NCI-H510A (cell line): ENCODE measurements at regions not wholly inside any gene's neighbourhood (a gene's known extent, or its start where the extent isn't known, plus 50 kb on each side); places are given as distances from the start of the nearest gene placed in this dataset.

Experiments
- DNase-seq: peaks from one replicate; lab custom pipeline; 2025; lab: John Stamatoyannopoulos, UW

DNA sequence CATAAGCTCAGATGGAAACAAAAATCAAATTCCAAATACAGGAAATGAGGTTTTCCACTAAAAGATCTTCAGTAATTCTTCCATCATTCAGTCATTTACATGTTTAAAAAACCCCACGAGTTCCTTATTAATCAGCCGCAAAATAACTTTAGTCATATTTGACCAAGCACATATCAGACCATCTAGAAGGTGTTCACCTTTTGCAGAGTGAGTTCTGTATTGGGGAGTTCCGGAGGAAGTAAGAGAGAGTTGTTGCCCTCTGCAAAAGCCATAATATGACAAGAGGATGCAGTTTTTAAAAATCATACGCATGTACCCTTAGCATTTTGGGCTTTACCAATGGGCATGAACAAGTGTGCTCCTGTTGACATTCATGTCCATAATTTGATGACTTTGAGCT lies 61.6 kb downstream of the CCR1 start:
- DNase-seq, result no peak

- no peak for DNase-seq
Measured at GRCh38 chr3:46146021-46146420, 62.1 kb downstream of the CCR1 start.

DNA sequence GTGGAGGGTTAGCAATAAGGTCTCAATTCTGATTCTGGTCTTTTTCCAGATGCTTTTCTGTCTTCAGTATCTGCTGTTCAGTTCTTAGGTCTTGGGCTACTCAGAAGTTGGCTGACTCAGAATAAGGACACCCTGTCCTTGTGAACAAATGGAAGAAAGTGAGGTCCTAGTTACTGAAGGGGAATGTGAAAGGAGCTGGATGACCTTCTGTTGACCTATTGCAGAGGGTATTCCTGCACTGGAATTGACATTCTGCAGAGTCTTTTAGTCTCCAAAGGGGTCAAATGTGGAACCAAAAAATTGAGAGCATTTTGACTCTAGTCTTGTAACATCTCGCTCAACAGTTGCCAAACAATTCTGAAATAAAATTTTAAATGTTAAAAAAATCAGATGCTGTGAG lies 63.0 kb downstream of the CCR1 start:
- no peak for DNase-seq

GRCh38 chr3:46143951-46144473 lies 64.1 kb downstream of the CCR1 start:
- no peak for DNase-seq

DNA sequence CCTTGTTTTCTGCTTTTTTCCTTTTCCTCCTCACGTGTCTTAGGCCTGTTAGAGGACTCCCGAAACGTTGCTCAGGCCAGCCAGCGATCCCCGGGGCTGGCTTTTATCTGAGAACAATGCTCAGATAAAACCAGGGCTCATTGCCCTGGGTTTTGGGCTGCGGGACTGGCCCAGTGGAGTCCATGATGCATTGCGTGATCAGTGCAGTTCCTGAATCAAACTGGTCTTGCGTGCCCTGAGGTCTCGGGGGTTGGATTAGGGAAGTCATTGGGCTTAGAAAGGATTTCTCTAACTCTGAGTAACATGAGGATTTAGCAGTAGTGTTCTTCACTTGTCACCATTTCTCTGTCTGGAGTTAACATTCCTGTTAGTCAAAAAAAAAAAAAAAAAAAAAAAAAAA lies 66.3 kb downstream of the CCR1 start:
- no peak for DNase-seq

GRCh38 chr3:46138581-46138980 lies 69.5 kb downstream of the CCR1 start:
- no peak for DNase-seq

- DNase-seq, result no peak
Measured at GRCh38 chr3:46135475-46135874, 72.6 kb downstream of the CCR1 start.

DNA sequence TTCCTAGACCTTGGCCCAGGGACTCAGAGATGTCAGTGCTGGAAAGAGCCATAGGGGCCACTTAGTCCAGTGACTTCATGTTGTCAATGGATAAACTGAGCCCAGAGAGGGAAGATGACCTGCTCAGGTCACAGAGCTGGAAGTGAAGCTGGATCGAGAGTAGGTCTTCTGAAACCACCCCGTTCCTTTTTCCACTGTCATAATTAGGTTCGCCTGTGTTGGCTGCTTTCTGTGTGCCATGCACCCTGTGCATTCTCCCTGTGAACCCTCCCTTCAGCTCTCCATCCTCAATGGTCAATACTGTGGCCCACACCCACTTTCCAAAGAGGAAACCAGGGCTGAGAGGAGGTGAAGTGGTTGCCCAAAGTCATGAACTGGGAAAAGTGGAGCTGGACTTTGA lies 74.8 kb downstream of the CCR1 start:
- no peak for DNase-seq

DNA sequence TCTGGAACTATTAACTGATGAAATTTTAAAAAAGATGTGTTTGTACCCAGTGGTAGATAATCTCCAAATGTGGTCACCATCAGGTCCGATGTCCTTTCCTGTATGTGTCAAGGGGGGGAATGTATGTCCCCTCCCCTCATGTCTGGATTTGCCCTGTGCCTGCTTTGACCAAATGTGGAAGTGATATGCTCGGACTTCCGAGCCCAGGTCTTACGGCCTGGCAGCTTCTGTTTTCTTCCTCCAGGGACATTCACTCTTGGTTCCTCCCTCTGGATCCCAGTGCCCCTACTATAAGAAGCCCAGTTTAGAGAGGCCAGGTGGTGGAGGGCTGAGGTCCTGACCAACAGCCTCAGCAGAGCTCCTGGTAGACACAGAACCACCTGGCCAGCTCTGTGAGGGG lies 75.5 kb downstream of the CCR1 start:
- no peak for DNase-seq

- no peak for DNase-seq
Measured at GRCh38 chr3:46131884-46132450, 76.1 kb downstream of the CCR1 start.

DNA sequence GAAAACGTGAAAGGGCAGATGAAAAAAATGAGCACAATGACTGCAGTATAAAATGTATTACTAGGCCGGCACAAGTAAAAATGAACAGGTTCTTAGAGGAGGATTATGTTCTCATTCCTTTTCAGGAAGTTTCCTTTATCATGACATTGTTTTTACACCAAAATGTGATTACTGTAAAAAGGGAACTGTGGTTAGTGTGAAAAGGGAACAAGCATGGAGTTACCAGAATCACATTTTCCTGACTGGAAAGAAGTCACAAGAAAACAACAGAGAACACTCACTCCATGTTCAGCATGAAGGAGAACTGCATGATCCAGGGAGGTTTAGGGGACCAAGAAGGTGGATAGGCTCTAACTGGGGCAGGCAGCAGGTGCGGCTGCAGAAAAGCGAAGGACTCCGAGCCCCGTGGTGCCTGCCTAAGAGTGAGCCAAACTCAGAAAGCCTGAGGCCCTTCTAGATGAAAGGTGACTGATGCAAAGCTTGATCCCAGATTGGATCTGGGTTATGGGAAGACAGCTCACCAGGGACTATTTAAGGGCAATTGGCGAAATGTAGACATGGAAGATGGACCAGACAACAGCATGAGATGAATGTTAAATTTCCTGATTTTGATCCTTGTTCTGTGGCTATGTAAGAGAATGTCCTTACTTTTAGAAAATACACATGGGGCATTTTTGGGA lies 77.3 kb downstream of the CCR1 start:
- DNase-seq, result no peak

DNA sequence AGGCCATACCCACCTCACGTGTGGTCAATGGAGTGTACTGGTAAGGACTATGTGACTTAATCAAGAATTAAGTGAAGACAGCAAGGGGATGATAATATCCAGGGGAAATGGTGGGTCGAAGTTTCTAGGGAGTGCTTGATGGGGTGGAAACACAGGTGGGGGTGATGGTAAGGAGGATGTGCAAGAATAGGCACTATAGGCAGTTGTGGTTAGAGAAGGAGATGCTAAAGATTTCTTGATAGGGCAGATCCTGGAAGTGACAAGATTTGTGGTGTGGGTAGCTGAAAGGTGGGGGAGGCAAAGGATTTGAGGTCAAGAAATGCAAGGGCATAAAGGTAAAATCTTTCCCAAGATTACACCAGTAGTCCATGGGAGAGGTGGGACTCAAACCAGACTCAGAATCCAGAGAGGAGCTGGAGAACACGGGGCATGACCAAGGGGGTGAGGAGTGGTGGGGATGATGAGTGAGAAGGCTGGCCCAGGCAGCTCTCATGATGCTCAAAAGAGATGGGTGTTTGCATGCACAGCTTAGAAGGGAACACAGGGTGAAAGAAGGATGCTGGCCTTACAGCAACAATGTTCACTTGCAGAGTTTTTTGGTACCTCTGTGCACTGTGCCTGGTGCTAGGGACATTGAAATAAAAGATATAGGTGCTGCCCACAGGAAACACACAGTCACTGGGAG lies 78.4 kb downstream of the CCR1 start:
- no peak for DNase-seq

DNA sequence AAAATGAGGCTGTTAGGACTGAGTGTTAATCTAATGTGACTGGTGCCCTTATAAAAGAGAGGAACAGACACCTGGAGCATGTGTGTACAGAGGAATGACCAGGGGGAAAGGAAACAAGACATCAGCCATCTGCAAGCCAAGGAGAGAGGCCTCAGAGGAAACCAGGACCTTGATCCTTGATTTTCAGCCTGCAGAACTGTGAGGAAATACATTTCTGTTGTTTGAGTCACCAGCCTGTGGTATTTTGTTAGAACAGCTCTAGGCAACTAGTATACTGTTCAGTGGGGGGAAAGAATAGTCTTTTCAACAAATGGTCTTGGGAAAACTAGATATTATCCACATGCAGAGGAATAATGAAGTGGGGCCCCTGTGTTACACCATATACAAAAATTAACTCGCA lies 80.6 kb downstream of the CCR1 start:
- DNase-seq, result no peak

- DNase-seq, result no peak
Measured at GRCh38 chr3:46124216-46125177, 83.6 kb downstream of the CCR1 start.

GRCh38 chr3:46123646-46124045 lies 84.5 kb downstream of the CCR1 start:
- no peak for DNase-seq

- DNase-seq, result no peak
Measured at GRCh38 chr3:46122091-46122490, 86.0 kb downstream of the CCR1 start.

DNA sequence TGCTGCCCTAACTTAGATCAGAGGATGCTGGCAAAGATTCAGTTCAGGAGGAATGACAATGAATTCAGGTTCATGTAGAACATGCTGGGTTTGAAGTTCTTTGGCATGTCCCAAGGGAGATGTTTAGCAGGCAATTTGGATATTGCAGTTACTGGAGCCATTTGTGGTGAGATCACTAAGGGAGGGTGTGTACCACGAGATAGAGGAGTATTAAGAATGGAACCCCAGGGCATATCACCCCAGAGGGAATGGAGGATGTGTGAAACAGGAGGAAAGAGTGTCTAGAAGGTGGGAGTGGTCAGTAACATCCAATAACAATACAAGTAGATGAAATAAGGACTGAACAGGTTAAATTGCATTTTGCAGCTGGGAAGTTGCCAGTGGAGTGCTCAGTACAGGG lies 87.1 kb downstream of the CCR1 start:
- DNase-seq, result no peak

DNA sequence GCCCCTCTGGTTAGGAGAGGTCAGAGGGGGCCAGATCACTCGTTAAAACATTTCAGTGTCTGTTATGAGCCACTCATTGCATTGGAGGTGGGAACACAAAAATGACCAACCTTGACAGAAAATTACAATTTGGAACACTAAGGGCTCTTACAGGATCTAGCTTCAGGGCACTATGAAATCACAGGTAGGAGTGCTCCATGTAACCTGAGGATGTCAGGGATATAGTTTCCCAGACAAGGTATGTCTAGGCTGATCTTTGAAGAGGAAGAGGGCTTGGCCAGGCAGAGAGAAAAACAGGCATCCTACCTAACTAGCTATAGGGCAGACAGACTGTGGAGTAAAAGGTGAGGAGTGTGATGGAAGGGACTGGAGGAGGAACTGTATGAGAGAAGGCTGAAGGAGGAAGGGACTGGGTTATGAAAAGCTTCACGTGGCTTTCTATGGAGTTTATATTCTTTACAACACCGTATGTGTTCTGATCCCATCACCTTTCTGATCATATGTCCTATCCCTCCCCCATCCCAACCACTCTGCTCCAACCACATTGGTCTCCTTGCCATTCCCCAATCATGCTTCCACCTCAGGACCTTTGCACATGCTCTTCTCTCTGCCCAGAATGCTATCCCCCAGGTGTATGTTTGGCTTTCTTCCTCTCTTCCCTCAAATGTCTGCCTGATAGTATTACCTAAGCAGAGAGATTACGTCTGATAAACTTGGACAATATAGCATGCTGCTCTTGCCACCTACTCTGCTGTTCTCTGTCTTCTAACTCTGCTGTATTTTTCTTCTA lies 88.2 kb downstream of the CCR1 start:
- no peak for DNase-seq

DNA sequence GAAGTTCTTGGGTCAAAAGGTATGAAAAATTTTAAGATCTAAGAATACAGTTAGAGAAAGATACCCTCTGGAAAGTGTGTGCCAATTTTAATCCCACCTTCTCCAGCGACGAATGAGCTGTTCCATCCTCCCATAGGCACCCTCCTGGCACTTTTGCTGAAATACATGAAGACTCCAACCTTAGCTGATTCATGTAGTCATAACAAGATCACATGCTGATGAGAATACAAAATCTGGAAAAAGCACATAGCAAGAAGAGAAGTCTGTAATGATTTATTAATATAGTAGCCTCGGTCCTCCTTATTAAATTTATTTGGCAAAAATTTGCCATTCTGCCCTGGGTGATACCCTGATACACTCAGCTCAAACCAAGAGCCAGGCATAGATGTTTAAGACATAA lies 88.9 kb downstream of the CCR1 start:
- no peak for DNase-seq

GRCh38 chr3:46116996-46117395 lies 89.7 kb upstream of the XCR1 start:
- no peak for DNase-seq

GRCh38 chr3:46114323-46114988 lies 87.2 kb upstream of the XCR1 start:
- DNase-seq, result no peak
